ENCODE measurements at regions not wholly inside any gene's neighbourhood (a gene's known extent, or its start where the extent isn't known, plus 50 kb on each side); places are given as distances from the start of the nearest gene placed in this dataset.

DNA sequence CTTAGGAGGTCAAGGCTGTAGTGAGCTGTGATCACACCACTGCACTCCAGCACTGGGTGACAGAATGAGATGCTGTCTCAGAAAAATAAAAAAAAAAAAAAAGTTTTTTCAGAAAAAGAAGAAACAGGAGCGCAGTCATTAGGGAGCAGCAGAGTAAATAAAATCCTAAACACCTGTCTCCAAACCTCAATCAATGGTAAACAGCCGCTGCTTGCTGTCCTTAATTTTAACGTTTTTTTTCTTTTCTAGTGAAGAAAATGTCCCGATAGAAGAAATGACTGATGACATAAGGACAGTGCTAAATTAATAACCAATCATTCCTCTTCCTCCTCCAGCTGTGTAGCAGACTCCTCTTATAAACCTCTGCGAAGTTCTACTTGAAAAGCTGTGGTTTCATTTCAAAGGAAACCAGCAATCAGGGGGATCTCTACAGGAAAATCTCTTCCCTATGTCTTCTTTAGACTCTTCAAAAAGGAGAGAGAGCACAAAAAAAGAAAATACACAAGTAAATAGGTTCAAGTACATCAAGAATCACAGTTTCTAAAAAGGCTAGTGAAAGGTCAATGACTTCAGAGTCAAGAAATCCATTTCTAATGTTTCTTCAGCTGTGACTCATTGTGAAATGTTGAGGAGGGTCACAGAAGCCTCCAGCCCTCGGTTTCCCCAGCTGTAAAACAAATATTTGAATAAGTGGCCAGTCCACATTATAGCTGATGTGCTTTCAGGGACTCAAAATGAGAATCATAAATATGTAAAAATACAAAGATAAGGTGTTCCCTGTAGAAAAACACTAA is 127.6 kb downstream of the TMCO5A start:
- H3K4me1 ChIP-seq (ENCODE audit: insufficient read depth): no peaks in the 10 kb centered on the region
- WGBS (ENCODE audit: low lambda C conversion rate, missing lambda C conversion rate): 74% methylated on average over 6 of the region's 6 CpGs
- H3K9me3 ChIP-seq (ENCODE audit: low read depth): no peaks in the 10 kb centered on the region
- H2AFZ ChIP-seq: no peak overlapping the region
- H3K4me3 ChIP-seq: no peak overlapping the region
- no peaks in the 10 kb centered on the region for H4K20me1 ChIP-seq (ENCODE audit: insufficient read depth, poor library complexity, severe bottlenecking)
- no peaks in the 10 kb centered on the region for H3K9me2 ChIP-seq (replicated peaks; ENCODE audit: insufficient read depth)
- no peak for TF ChIP-seq EZH2 (IDR thresholded peaks at IDR 0.05; ENCODE audit: borderline replicate concordance)
- no peak for TF ChIP-seq CTCF (IDR thresholded peaks at IDR 0.05; ENCODE audit: poor library complexity)
- no peak for TF ChIP-seq EZH2phosphoT487 (IDR thresholded peaks at IDR 0.05; ENCODE audit: low read depth, severe bottlenecking, unreplicated experiment)
- DNase-seq (ENCODE audit: low spot score): no peak
- no peaks in the 10 kb centered on the region for H3K79me2 ChIP-seq
- no peak overlapping the region for H3K27ac ChIP-seq
- no peaks in the 10 kb centered on the region for H3K27me3 ChIP-seq
- H3K36me3 ChIP-seq (replicated peaks; ENCODE audit: insufficient read depth, low read depth): no peaks in the 10 kb centered on the region
- no peak overlapping the region for H3K4me2 ChIP-seq

- Histone ChIP-seq H3K9me2 (replicated peaks; ENCODE audit: insufficient read depth) (no peaks in the 10 kb centered on the region), H3K4me1 (ENCODE audit: insufficient read depth) (no peaks in the 10 kb centered on the region), H4K20me1 (ENCODE audit: insufficient read depth, poor library complexity, severe bottlenecking) (no peaks in the 10 kb centered on the region), H3K4me3 (no peak overlapping the region), H3K36me3 (replicated peaks; ENCODE audit: insufficient read depth, low read depth) (no peaks in the 10 kb centered on the region), H3K79me2 (no peaks in the 10 kb centered on the region), H3K9me3 (ENCODE audit: low read depth) (no peaks in the 10 kb centered on the region), H2AFZ (no peak overlapping the region), H3K4me2 (no peak overlapping the region), H3K27ac (no peak overlapping the region), H3K27me3 (no peaks in the 10 kb centered on the region)
- DNase-seq (ENCODE audit: low spot score): no peak
- 86% methylated on average over 7 of the region's 7 CpGs for WGBS (ENCODE audit: low lambda C conversion rate, missing lambda C conversion rate)
- no peak for TF ChIP-seq EZH2 (IDR thresholded peaks at IDR 0.05; ENCODE audit: borderline replicate concordance)
- no peak for TF ChIP-seq EZH2phosphoT487 (IDR thresholded peaks at IDR 0.05; ENCODE audit: low read depth, severe bottlenecking, unreplicated experiment)
- no peak for TF ChIP-seq CTCF (IDR thresholded peaks at IDR 0.05; ENCODE audit: poor library complexity)
Measured at GRCh38 chr15:38062696-38063095, 128.3 kb downstream of the TMCO5A start.

GRCh38 chr15:38065721-38066345 is 131.4 kb downstream of the TMCO5A start:
- no peak overlapping the region for H2AFZ ChIP-seq
- H3K4me2 ChIP-seq: no peak overlapping the region
- no peaks in the 10 kb centered on the region for H3K27me3 ChIP-seq
- no peaks in the 10 kb centered on the region for H3K9me2 ChIP-seq (replicated peaks; ENCODE audit: insufficient read depth)
- H3K36me3 ChIP-seq (replicated peaks; ENCODE audit: insufficient read depth, low read depth): no peaks in the 10 kb centered on the region
- no peaks in the 10 kb centered on the region for H4K20me1 ChIP-seq (ENCODE audit: insufficient read depth, poor library complexity, severe bottlenecking)
- peaks cover 17% of the 10 kb centered on the region for H3K4me1 ChIP-seq (ENCODE audit: insufficient read depth)
- H3K27ac ChIP-seq: no peak overlapping the region
- 70% methylated on average over 5 of the region's 5 CpGs for WGBS (ENCODE audit: low lambda C conversion rate, missing lambda C conversion rate)
- no peak overlapping the region for H3K4me3 ChIP-seq
- no peak for TF ChIP-seq EZH2 (IDR thresholded peaks at IDR 0.05; ENCODE audit: borderline replicate concordance)
- TF ChIP-seq CTCF (IDR thresholded peaks at IDR 0.05; ENCODE audit: poor library complexity): no peak
- no peaks in the 10 kb centered on the region for H3K9me3 ChIP-seq (ENCODE audit: low read depth)
- no peak for DNase-seq (ENCODE audit: low spot score)
- H3K79me2 ChIP-seq: no peaks in the 10 kb centered on the region
